Smooth muscle cell of the brain vasculature (primary cell): ENCODE measurements at regions not wholly inside any gene's neighbourhood (a gene's known extent, or its start where the extent isn't known, plus 50 kb on each side); places are given as distances from the start of the nearest gene placed in this dataset.
"Not testable (repeated sequence)": the region's sequence is repeated elsewhere in the genome, so short reads cannot be mapped to it uniquely, and the experiment has no call there.

Experiments used
- DNase-seq: peaks from one replicate; pipeline ENCODE4 v3.0.0-alpha.2; 2012; ENCODE audit warnings: low read depth, low spot score

GRCh38 chr4:42284030-42284429, 113.3 kb upstream of the SHISA3 start:
- DNase-seq, result no peak

- DNase-seq, result not testable (repeated sequence)
These were observed 108.4 kb upstream of the SHISA3 start for GRCh38 chr4:42288876-42289275.

- DNase-seq, result not testable (repeated sequence)
These were observed 105.1 kb upstream of the SHISA3 start for GRCh38 chr4:42292192-42292591.

- DNase-seq, result no peak
These were observed 103.1 kb upstream of the SHISA3 start for GRCh38 chr4:42293967-42294813.

- no peak for DNase-seq
These were observed 101.1 kb upstream of the SHISA3 start for GRCh38 chr4:42296196-42296595.

- DNase-seq, result no peak
These were observed 94.9 kb upstream of the SHISA3 start for GRCh38 chr4:42302348-42302747.

GRCh38 chr4:42306221-42307109, 90.8 kb upstream of the SHISA3 start:
- DNase-seq, result no peak

- DNase-seq, result no peak
These were observed 89.0 kb upstream of the SHISA3 start for GRCh38 chr4:42308247-42308646.

GRCh38 chr4:42309361-42310260, 87.7 kb upstream of the SHISA3 start:
- no peak for DNase-seq

- DNase-seq, result no peak
These were observed 86.9 kb upstream of the SHISA3 start for GRCh38 chr4:42310358-42310757.

- no peak for DNase-seq
These were observed 86.5 kb upstream of the SHISA3 start for GRCh38 chr4:42310806-42311205.

GRCh38 chr4:42311591-42311990, 85.7 kb upstream of the SHISA3 start:
- no peak for DNase-seq

- DNase-seq, result not testable (repeated sequence)
These were observed 83.9 kb upstream of the SHISA3 start for GRCh38 chr4:42313420-42313819.

GRCh38 chr4:42313872-42314271, 83.4 kb upstream of the SHISA3 start:
- no peak for DNase-seq

- DNase-seq, result no peak
These were observed 82.1 kb upstream of the SHISA3 start for GRCh38 chr4:42315231-42315630.

- DNase-seq, result no peak
These were observed 76.4 kb upstream of the SHISA3 start for GRCh38 chr4:42320822-42321388.

GRCh38 chr4:42326040-42326439, 71.2 kb upstream of the SHISA3 start:
- no peak for DNase-seq

GRCh38 chr4:42326524-42326923, 70.8 kb upstream of the SHISA3 start:
- no peak for DNase-seq

- no peak for DNase-seq
These were observed 70.0 kb upstream of the SHISA3 start for GRCh38 chr4:42327323-42327722.

- no peak for DNase-seq
These were observed 68.3 kb upstream of the SHISA3 start for GRCh38 chr4:42328978-42329377.

- DNase-seq, result no peak
These were observed 67.9 kb upstream of the SHISA3 start for GRCh38 chr4:42329421-42329820.
